ENCODE measurements at regions not wholly inside any gene's neighbourhood (a gene's known extent, or its start where the extent isn't known, plus 50 kb on each side); places are given as distances from the start of the nearest gene placed in this dataset.
"Not testable (repeated sequence)": the region's sequence is repeated elsewhere in the genome, so short reads cannot be mapped to it uniquely, and the experiment has no call there.

DNA sequence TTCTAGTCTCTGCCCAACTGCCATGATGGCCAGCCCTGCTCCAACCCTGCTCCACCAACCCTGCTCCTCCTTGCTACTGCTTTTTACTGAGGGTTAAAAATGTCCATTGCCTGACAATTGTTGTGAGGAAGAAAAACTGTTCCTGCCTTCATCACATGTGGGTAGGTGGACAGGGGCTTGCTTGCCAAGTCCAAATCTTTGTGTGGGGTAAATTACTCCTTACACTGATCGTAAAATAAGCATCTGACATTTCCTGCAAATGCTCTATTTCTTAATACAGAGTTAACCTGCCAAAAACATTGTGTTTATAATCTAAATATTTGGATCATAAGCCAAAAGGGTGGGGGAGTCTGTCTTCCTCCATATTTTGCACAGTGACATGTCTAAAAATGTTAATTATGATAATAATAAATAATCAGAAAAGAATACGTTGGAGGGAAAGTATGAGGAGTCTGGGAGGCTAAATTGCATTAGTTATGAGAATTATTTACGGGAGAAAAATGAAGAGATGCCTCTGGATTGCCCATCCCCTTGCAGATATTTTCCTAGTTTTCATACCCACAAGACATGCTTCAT, 242.5 kb upstream of the TBL1XR1 start:
- no peak for DNase-seq

DNA sequence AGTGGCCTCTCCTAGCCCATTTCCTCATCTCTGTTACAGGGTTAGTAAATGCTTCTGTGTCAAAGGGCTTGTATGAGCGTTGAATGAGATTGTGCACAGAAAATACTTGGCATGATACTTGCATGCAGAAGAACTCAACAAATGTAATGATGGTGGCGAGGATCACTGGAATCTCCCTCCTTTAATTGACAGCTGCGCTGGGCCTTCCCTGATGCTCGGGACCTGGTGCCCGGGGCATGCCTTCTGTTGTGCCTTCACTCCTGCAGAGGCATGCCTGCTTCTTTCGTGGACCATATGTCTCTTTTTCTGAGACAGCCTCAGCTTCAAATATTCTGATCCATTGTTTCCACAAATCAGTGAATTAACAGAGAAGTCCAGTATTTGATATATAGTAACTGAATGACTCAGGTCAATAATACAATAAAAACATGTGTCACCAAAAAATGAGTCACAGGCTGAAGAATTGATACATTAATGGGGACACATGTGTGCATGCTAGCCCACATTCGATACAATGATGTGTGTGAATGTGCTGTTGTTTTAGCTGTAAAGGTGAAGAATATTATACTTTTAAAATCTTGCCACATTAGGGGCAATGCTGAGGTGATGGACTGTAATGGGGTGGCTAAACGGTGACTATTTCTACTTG, 243.3 kb upstream of the TBL1XR1 start:
- no peak for DNase-seq

DNA sequence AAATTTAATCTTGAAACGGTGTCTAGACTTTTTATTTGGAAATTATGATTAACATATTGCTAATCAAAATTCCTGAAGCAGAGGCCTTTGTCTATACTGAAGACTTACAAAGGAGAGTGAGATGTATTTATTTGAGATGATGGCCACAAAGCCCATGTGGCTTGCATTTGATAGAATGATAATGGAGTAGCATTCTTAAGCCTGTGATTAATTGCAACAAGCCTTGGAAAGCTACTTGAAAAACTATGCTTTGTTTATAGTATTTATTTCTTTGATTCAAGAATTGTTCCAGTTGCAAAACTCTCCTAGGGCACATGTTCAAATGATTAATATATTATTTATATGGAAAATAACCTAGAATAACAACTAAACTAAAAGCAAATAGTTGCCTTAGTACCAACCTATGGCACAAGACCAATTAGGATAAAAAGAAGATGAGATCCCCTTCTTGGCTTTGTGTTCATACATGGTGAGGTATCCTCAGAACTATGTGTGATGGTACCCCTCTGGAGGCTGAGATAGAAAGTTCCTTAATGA, 244.1 kb upstream of the TBL1XR1 start:
- DNase-seq: no peak

DNA sequence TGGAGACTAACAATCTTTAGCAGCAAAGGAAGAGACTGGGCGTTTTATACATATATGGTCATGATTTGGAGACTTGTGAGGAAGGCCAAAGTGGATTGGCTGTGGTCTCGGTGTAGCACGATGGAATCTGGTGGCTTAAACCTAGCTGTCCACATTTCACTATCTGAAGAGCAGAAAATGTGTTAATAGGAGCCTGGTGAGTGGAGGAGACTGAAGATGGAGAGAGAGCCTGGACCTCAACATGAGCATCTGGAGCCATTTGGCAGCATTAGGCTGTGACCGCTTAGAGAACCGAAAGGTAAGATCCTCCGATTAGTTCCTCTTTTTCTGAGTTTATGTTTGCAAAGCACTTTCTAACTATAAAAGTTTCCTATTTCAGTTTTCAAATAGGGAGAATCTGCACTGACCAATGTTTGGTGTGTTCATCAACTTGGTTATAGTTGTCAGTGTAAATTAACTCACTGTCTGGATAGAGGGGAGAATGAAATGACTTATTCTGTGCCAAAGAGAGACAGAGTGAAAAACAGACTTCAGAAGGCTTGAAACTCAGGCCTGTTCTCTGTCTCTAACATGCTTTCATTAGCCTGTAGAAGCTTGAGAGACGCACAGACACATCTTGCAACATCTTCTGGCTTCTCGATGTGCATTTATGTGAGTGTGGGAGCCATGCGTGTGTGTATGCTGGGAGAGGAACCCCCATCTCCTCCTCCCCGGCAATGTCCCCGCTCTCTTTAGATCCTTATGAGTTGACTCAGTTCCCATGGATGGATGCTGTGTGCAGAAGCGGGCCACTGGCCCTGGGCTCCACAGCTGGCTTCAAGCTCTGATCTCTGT, 244.7 kb upstream of the TBL1XR1 start:
- DNase-seq: no peak

DNA sequence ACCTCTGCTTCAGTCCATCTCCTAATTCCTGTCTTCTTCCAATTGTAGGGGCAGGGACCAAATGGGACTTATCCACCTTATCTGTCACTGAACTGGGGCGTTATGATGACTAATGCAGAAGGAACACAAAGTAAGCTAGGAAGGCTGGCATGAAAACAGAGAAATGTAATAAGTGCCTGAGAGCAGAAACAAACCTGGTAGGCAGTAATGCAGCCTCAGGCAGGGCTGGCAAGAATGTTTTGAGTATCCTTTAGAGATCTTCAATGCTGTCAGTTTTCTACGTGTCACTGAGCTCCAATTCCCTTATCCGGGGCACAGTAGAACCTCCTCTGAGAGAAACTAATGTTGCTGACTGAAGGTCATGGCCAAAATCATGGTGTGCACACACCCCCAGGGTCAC, 246.2 kb upstream of the TBL1XR1 start:
- DNase-seq: no peak

DNA sequence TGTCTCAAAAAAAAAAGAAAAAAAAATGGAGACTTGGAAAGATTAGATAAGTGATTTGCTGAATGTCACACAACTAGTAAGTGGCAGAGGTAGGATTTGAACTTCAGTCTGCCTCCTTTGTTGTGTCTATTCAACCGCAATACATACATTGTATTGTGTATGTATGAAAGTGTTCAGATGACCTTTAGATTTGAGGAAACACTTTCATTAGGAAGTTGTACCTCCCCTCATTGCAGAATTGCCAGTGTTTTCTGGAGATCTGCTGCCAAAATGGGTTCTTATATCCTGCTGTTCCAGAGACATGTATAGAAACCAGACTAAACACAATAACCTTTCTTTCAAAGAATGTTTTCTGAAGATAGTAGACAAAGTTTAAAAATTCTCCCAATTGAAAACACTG, 247.4 kb upstream of the TBL1XR1 start:
- DNase-seq: no peak

DNA sequence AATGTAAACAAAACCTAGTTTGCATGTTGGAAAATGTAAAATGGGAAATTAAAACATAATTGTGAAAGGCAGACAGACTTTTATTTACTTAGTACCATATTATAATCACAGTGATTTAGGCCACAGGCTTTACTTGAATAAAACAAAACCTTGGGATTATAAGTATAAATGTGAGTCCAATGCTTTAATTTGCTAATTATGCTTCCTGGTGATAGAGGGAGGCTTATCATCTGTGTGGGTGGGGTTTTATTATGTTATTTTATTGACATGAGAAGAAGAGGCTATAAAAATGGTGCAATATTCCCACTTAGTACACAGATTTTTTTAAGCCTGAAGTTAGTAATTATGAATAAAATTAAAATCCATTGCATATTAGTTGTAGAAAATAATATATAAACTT, 248.3 kb upstream of the TBL1XR1 start:
- no peak for DNase-seq

DNA sequence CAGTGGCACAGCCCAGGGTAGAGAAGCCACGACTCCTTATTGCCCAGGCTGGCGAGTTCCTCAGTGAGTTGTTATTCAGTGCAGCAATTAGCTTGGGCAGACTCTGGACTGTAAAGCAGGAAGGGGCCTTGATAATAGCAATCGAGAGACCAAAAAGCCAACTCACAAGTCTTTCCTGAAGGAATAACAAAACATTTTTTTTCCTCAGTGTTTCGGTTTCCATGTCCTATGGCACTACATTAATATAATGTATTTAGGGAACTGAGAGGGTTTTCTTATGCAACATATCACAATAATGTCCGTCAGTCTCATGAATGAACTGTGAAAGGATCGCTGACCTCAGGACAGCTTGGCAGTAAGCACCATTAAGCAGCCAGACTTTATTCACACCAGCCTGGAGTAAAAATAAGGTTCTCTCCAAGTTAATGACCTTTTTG, 248.9 kb upstream of the TBL1XR1 start:
- DNase-seq: no peak

DNA sequence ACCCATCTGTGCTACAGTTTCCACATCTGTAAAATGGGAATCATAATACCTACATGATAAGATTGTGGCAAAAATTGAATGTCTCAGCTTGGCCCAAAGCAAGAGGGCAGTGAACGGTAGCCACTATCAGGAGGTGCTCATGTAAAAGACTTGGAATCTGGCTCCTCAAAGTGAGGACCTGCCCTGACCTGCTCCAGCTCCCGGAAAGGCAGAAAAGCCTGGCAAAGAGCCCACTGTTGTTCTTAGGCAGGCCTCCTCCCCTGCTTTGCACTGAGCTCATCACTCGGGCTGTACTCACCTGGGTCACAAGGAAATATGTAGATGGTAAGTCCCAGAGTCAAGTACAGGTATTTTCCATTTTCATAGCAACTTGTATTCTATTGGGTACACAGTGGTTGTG, 250.7 kb upstream of the TBL1XR1 start:
- peak; percentile 62 for DNase-seq

DNA sequence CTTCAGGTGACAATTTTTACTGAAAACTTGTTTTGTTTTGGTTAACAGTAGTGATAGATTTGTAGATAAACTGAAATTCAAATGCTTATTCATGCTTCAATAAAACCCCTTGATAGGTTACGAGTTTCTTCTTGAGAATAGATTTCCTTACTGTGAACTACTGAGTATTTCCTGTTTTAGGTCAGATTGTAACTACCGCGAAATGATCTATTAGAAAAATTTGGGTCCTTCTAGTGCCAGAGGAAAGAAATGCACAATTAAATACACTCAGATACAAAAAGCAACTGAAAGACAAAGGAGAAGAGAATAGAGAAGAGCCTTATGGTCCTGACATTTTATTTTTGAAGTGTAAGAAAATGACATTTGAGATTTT, 251.7 kb upstream of the TBL1XR1 start:
- DNase-seq: no peak

DNA sequence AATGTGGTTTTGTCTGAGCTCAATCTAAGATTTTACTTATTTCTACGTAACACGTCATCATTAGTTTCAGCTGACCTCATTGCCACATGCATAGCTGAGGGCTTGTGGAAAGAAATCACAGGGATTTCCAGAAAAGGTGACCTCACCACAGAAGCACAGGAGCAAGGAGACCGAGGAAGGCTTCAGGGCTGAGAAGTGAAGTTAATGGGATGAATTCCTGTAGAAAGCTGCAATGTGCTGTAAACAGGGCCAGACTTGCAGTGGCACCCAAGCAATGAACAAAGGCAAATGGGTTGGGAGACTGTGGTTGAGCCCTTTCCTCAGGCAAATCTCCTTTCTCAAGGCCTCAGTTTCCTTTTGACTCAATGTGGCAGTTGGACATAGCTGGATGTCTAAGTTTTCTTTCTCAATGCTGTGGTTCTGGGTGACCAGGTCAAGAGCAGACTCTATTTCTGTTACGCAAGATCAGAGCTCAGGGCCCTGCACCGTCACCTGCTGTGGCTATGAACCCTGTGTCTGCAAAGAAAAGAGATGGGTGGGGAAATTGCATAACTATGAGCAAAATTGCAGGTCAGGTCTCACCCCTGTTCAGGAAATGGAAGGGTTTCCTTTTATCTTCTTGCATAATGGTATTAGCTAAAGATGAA, 252.2 kb upstream of the TBL1XR1 start:
- no peak for DNase-seq

DNA sequence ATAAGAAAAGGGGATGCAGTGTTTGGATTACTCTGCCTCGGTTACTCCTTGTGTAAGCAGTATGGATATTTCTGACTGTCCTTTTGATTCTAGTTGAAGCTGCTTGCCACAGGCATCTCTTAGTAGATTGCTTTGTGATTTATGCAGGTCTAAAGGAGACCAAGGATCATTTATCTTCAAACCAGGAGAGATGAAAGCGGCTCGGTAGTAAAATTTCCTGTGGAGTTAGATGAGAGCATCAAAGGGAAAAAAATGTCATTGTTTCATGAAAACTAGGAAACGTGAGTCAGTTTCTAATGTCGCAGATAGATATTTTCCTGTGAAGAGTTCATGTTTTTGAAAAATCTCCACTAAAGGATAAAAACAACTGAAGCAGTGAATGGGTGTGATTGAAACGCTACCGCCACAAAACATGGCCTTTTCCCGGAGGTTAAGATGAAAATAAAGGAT, 254.0 kb upstream of the TBL1XR1 start:
- DNase-seq: no peak

DNA sequence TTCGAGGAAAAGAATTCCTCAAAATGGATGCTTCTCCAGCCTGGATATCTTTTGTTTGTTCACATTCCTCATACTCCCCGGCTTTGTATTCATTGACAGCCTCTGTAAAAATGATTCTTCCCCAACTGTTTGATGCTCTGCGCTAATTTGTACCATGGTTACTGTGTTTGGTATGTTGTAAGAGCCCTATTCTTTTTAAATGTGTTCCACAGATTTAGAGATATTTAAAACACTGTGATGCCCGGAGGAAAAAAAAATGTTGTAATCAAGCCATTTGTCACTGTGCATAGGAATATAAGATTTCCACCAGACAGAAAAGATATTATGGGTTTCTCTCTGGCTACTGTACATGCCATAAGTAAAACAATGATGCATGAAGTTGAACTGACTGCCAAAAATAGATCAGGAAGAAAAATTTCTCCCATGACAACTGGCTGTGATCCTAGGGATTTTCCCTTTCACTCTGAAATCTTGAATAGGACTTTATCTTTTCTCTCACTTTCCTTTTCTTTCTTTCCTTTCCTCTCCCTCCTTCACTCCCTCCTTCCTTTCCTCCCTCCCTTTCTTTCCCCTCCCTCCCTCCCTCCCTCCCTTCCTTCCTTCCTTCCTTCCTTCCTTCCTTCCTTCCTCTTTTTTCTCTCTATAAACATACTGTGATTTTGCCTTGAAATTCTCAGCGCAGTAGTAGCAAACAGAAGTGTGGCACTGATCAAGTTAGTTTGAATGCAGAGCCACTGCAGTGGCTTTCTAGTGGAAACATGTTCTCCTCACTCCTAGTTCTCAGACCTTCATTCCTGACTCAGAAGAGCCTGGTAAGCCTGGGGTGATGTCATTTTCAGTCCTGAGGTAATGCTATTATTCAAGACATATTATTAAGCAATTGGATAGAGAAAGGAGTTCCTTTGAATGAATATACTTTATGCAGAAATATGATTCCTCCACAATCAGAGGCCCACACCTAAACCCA, 254.9 kb upstream of the TBL1XR1 start:
- no peak for DNase-seq

DNA sequence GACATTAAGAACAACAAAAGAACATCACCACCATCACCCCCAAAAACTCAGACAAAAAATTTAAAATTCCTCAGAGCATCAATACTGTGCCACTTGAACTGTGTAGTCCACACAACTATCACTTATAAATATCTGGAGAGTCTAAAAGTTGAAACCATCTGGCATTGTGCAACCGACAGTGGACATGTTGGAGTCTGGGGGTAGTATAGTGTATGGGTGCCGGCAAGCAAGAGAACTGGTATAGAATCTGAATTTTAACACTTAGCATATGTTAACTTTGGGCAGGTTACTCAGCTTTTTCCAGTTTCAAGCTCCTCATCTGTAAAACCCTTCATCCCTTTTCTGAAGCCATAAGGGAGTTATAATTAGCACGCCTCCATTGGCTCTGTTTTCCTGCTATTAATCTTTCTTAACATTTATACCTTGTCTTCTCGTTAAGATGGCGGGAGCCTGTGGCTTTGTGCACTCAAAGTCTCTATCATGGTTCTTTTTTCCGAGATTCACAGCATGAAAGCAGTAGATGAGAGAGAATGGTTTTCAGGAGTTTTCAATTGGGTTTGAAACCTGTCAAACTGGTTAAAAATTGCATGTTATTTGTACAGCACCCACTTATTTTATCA, 255.7 kb upstream of the TBL1XR1 start:
- no peak for DNase-seq

DNA sequence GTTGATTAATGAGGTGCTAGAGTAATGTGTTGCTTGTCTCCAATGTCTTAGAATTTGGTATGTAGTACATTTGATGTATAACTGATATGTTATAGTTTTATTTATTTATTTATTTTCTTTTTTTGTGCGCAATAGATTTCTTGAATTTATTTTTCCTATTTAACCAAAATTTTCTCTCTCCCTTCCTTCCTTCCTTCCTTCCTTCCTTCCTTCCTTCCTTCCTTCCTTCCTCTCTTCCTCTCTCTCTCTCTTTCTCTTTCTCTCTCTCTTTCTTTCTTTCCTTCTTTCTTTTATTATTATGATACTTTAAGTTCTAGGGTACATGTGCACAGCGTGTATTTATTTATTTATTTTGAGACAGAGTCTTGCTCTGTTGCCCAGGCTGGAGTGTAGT, 256.2 kb upstream of the TBL1XR1 start:
- DNase-seq: no peak

DNA sequence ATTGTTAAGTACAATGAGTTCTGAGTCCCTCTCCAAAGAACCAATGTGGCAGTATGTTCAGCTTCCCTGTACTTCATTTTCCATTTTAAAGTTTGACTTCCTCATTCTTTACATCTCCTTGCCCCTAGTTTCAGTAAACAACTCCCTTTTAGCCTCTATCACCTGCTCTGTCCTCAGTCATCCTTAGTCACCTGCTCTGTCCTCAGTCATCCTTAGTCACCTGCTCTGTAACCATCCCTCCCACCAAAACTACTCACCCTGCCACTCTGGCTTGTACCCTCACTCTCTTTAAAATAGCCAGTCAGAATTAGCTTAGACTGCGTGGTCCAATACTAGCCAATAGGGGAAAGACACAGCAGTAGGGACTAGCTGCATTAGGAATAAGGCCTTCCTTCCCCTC, 259.9 kb upstream of the TBL1XR1 start:
- not testable (repeated sequence) for DNase-seq

DNA sequence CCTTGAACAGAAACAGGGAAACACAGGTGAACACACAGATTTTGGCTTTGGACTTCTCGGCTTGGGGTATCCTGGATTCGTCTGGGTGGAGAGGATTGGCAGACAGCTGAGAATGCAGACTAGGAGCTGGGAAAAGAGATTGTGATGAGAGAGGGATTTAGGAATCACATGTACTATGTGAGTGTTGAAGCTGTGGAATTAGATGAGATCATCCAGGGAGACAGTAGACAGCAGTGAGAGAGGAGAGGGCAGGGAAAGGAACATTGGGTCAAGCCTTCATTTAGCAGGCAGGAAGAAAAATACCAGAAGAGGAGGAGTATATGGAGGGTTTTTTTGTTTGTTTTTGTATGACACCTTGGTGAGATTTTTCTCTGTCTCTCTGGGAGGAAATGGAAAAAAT, 262.1 kb upstream of the TBL1XR1 start:
- no peak for DNase-seq

DNA sequence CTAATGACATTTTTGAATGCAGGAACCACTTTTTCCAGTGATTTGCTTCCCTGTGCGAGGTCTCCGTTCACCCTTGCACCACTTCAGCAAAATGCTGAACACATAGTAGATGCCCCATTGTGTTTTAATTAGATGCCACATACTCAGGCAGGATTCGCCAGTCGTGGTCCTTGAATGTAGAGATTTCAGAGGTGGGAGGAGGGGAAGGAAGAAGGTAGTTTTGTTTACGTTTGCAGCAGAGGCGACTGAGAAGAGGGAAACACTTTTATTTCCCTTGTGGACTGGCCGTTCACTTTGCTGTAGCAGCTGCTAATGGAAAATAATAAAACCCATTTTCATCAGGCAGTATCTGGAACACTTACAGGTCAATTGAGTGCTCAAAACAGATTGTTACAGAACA, 262.8 kb upstream of the TBL1XR1 start:
- peak; percentile 69 for DNase-seq

DNA sequence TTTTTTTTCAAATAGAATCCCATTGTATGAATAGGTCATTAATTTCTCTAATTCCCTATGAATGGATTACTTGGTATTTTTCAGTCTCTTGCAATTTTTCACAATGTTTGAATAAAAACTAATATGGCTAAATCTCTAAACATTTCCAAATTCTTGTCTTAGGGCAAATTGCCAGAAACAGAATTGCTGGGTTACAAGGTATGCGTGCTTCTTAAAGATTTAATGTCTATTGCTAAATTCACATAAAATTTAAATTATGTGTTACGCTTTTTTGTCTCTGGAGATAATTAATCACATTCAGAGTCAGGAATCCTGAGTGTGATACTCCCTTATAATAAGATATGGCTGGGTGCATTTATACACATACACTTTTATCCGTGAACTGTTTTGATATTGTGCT, 264.5 kb upstream of the TBL1XR1 start:
- DNase-seq: no peak

DNA sequence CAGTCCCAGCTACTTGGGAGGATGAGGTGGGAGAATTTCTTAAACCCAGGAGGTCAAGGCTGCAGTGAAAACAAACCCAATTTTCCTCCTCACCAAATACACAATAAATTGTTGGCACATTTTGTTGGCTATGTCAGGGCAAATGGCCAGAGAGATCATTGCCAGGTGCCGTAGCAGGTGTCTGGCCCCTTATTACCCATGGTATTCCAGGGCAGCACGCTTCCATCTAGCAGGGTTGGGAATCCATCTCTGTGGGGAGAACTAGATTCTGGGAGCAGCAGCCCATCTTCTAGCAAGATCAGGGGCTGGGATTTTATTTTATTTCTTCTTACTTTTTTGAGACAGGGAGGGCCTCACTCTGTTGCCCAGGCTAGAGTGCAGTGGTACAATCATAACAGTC, 266.1 kb upstream of the TBL1XR1 start:
- not testable (repeated sequence) for DNase-seq

DNA sequence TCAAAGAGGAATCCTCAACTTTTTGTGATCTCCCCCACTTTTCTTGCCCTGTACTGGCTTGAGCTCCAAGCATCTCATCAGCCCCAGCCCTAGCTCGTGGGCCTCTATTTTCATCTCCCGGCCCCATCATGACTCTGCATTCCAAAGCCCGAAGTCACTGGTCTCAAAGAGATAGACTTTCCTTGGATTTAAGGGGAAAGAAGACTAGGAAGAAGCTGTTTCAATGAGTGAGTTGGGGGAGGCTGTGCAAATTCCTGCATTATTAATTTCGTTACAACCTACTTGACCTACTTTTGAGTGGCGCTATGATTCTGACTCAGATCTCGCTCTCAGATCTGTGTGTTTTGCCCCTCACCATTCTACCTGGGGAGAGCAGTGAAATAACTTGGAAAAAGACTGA, 266.6 kb upstream of the TBL1XR1 start:
- no peak for DNase-seq
